ENCODE measurements at regions not wholly inside any gene's neighbourhood (a gene's known extent, or its start where the extent isn't known, plus 50 kb on each side); places are given as distances from the start of the nearest gene placed in this dataset.

GRCh38 chr20:37590938-37591490, 63.3 kb upstream of the BLCAP start:
- no peak for DNase-seq (ENCODE audit: extremely low read depth, low read depth)

GRCh38 chr20:37586078-37586477, 58.4 kb upstream of the BLCAP start:
- no peak for TF ChIP-seq CTCF (IDR thresholded peaks at IDR 0.05; ENCODE audit: low read depth, low read length, missing control alignments)
- no peak for DNase-seq (ENCODE audit: extremely low read depth, low read depth)
- no peak overlapping the region for H3K4me3 ChIP-seq (replicated peaks; ENCODE audit: low read depth, low read length)

More at GRCh38 chr20:37590938-37591490, 63.3 kb upstream of the BLCAP start:
- TF ChIP-seq CTCF (IDR thresholded peaks at IDR 0.05; ENCODE audit: low read depth, low read length, missing control alignments), result no peak
- H3K4me3 ChIP-seq (replicated peaks; ENCODE audit: low read depth, low read length), result no peak overlapping the region

GRCh38 chr20:37584238-37584807, 56.6 kb upstream of the BLCAP start:
- no peak overlapping the region for H3K4me3 ChIP-seq (replicated peaks; ENCODE audit: low read depth, low read length)
- TF ChIP-seq CTCF (IDR thresholded peaks at IDR 0.05; ENCODE audit: low read depth, low read length, missing control alignments), result no peak
- DNase-seq (ENCODE audit: extremely low read depth, low read depth), result no peak

GRCh38 chr20:37581246-37581645, 53.6 kb upstream of the BLCAP start:
- no peak for DNase-seq (ENCODE audit: extremely low read depth, low read depth)
- no peak overlapping the region for H3K4me3 ChIP-seq (replicated peaks; ENCODE audit: low read depth, low read length)
- no peak for TF ChIP-seq CTCF (IDR thresholded peaks at IDR 0.05; ENCODE audit: low read depth, low read length, missing control alignments)

- no peak for TF ChIP-seq CTCF (IDR thresholded peaks at IDR 0.05; ENCODE audit: low read depth, low read length, missing control alignments)
- no peak for DNase-seq (ENCODE audit: extremely low read depth, low read depth)
- H3K4me3 ChIP-seq (replicated peaks; ENCODE audit: low read depth, low read length), result no peak overlapping the region
Observed at GRCh38 chr20:37580069-37580468, 52.4 kb upstream of the BLCAP start.

GRCh38 chr20:37579106-37579505, 51.4 kb upstream of the BLCAP start:
- H3K4me3 ChIP-seq (replicated peaks; ENCODE audit: low read depth, low read length), result no peak overlapping the region
- no peak for TF ChIP-seq CTCF (IDR thresholded peaks at IDR 0.05; ENCODE audit: low read depth, low read length, missing control alignments)
- no peak for DNase-seq (ENCODE audit: extremely low read depth, low read depth)

GRCh38 chr20:37577981-37578380, 50.3 kb upstream of the BLCAP start:
- no peak for DNase-seq (ENCODE audit: extremely low read depth, low read depth)
- no peak overlapping the region for H3K4me3 ChIP-seq (replicated peaks; ENCODE audit: low read depth, low read length)
- TF ChIP-seq CTCF (IDR thresholded peaks at IDR 0.05; ENCODE audit: low read depth, low read length, missing control alignments), result no peak
